WTC11 (cell line): ENCODE measurements at regions not wholly inside any gene's neighbourhood (a gene's known extent, or its start where the extent isn't known, plus 50 kb on each side); places are given as distances from the start of the nearest gene placed in this dataset.

Experiments
- ATF3 ChIP-seq: sonication (generic); formaldehyde crosslinking; conservative IDR thresholded peaks from 2 replicates; pipeline ENCODE4 v1.8.1; 2022; ENCODE audit warnings: mild to moderate bottlenecking, missing genetic modification reagents
- CBFB ChIP-seq: sonication (generic); formaldehyde crosslinking; IDR thresholded peaks from 2 replicates; pipeline ENCODE4 v1.8.1; 2022; ENCODE audit warnings: mild to moderate bottlenecking, low read depth, missing genetic modification reagents
- CTCF ChIP-seq: fragments of 200-600 bp; IDR thresholded peaks from 2 replicates; pipeline ENCODE4 v1.8.0; 2022; ENCODE audit warnings: antibody characterized with exemption
- ERG ChIP-seq: fragments of 250-450 bp; sonication (Bioruptor Pico); IDR thresholded peaks from 2 replicates; pipeline ENCODE4 v1.8.0; 2021; ENCODE audit warnings: mild to moderate bottlenecking
- JAZF1 ChIP-seq: fragments of 250-450 bp; sonication (Bioruptor Pico); IDR thresholded peaks from 2 replicates; pipeline ENCODE4 v1.9.0; 2021; ENCODE audit warnings: moderate library complexity, mild to moderate bottlenecking, inconsistent platforms
- TCF7 ChIP-seq: sonication (generic); formaldehyde crosslinking; IDR thresholded peaks from 2 replicates; pipeline ENCODE4 v1.8.0; 2022; ENCODE audit warnings: mild to moderate bottlenecking, low read depth, missing genetic modification reagents, moderate library complexity
- TEAD1 ChIP-seq: sonication (generic); formaldehyde crosslinking; IDR thresholded peaks from 2 replicates; pipeline ENCODE4 v1.8.0; 2022; ENCODE audit warnings: mild to moderate bottlenecking, missing genetic modification reagents
- USF2 ChIP-seq: sonication (generic); formaldehyde crosslinking; IDR thresholded peaks from 2 replicates; pipeline ENCODE4 v1.8.1; 2023; ENCODE audit warnings: mild to moderate bottlenecking, missing genetic modification reagents, moderate library complexity
- ZBTB43 ChIP-seq: sonication (generic); formaldehyde crosslinking; IDR thresholded peaks from 2 replicates; pipeline ENCODE4 v1.8.1; 2023; ENCODE audit warnings: mild to moderate bottlenecking, missing genetic modification reagents
- ZNF138 ChIP-seq: sonication (generic); formaldehyde crosslinking; conservative IDR thresholded peaks from 2 replicates; pipeline ENCODE4 v1.8.1; 2022; ENCODE audit warnings: mild to moderate bottlenecking, moderate library complexity, missing genetic modification reagents
- ZNF532 ChIP-seq: fragments of 250-450 bp; sonication (Bioruptor Pico); IDR thresholded peaks from 2 replicates; pipeline ENCODE4 v1.9.0; 2021; ENCODE audit warnings: mild to moderate bottlenecking, borderline replicate concordance

- no peak for TF ChIP-seq JAZF1 (CRISPR knock-in tag)
- no peak for TF ChIP-seq CTCF
- no peak for TF ChIP-seq ZNF532 (CRISPR knock-in tag)
- TF ChIP-seq ATF3 (CRISPR knock-in tag): no peak
- TF ChIP-seq TCF7: no peak
- no peak for TF ChIP-seq TEAD1
- TF ChIP-seq ZNF138 (CRISPR knock-in tag): no peak
- TF ChIP-seq USF2 (CRISPR knock-in tag): no peak
- TF ChIP-seq ZBTB43 (CRISPR knock-in tag): no peak
- TF ChIP-seq ERG (CRISPR knock-in tag): no peak
- TF ChIP-seq CBFB: no peak
Observed at GRCh38 chr9:16928179-16928945, 57.9 kb upstream of the BNC2 start.
